HCT116 (cell line): ENCODE measurements at regions not wholly inside any gene's neighbourhood (a gene's known extent, or its start where the extent isn't known, plus 50 kb on each side); places are given as distances from the start of the nearest gene placed in this dataset.

Experiments used
- ATAC-seq: fragments of 200-7000 bp; cut with Tn5 transposase; 2 replicates; pipeline ENCODE4 v1.9.1; 2020; ENCODE audit warnings: mild to moderate bottlenecking, moderate library complexity
- BruUV-seq: library from RNA; stranded (reverse); fragments of 400-500 nt; replicated peaks from 2 replicates; lab custom pipeline; 2021; lab: Mats Ljungman, UMichigan
- CTCF ChIA-PET: fragments of 300-600 bp; sonication (Branson Sonifier 250); formaldehyde crosslinking; loops from one replicate; lab custom pipeline; 2021; ENCODE audit warnings: antibody characterized with exemption; lab: Charles Lee
- POLR2A ChIA-PET: fragments of 300-600, 350-600 bp; sonication (Branson Sonifier 250); formaldehyde crosslinking; loops from one replicate; lab custom pipeline; 2021; ENCODE audit warnings: antibody characterized with exemption; lab: Charles Lee
- RAD21 ChIA-PET, 2 experiments: fragments of 300-600 bp; sonication (Branson Sonifier 250); formaldehyde crosslinking; loops; one replicate each; lab custom pipeline; 2023; ENCODE audit warnings: low total read pairs in 2 of 2; ENCODE audit not compliant: uncharacterized antibody in 2 of 2, unreplicated experiment in 2 of 2, low non-redundant PET in 1 of 2; lab: Charles Lee
- DNase-seq: peaks from one replicate; pipeline ENCODE4 v3.0.0-alpha.2; 2010; ENCODE audit warnings: low read depth, low spot score
- H2AFZ ChIP-seq: fragments of 200-600 bp; shearing (Covaris generic), sonication (generic); 2 replicates; pipeline ENCODE4 v1.6.1; 2017; ENCODE audit warnings: low read depth, mixed run types, mixed read lengths, antibody characterized with exemption, low read length; ENCODE audit not compliant: poor library complexity, severe bottlenecking
- H3K27ac ChIP-seq: 2 replicates; pipeline ENCODE4 v1.5.1; 2012; ENCODE audit warnings: low read depth, low read length
- H3K27me3 ChIP-seq: fragments of 200-600 bp; sonication (generic); 2 replicates; pipeline ENCODE4 v1.6.1; 2016; ENCODE audit warnings: mixed run types, low read length, mixed read lengths; ENCODE audit not compliant: insufficient read depth
- H3K36me3 ChIP-seq, 2 experiments: fragments of 200-500 bp in 1 of 2; fragments of 200-600 bp in 1 of 2; sonication (Bioruptor generic) in 1 of 2; sonication (generic) in 1 of 2; 2 replicates each; pipeline versions ENCODE4 v1.5.1 to v1.6.1; 2014 to 2016; ENCODE audit warnings: low read length in 2 of 2, inconsistent platforms in 1 of 2, mixed read lengths in 1 of 2, mixed run types in 1 of 2; ENCODE audit not compliant: insufficient read depth in 2 of 2, control insufficient read depth in 1 of 2
- H3K4me1 ChIP-seq, 2 experiments: fragments of 200-600 bp in 1 of 2; sonication (generic) in 1 of 2; 2 replicates each; pipeline versions ENCODE4 v1.5.1 to v1.6.1; 2012 to 2017; ENCODE audit warnings: low read length in 2 of 2, inconsistent platforms in 1 of 2, mild to moderate bottlenecking in 1 of 2, mixed read lengths in 1 of 2, mixed run types in 1 of 2, moderate library complexity in 1 of 2; ENCODE audit not compliant: insufficient read depth in 2 of 2, control insufficient read depth in 1 of 2
- H3K4me2 ChIP-seq: fragments of 200-600 bp; sonication (generic); 2 replicates; pipeline ENCODE4 v1.6.1; 2017; ENCODE audit warnings: mixed run types, low read length, mixed read lengths
- H3K4me3 ChIP-seq, 2 experiments: fragments of 200-600 bp in 1 of 2; sonication (generic) in 1 of 2; replicated peaks in 1 of 2; 2 replicates each; pipeline ENCODE4 v1.5.1; 2011 to 2016; ENCODE audit warnings: low read length in 2 of 2, control low read depth in 1 of 2, low read depth in 1 of 2, mild to moderate bottlenecking in 1 of 2, mixed read lengths in 1 of 2, mixed run types in 1 of 2
- H3K79me2 ChIP-seq: fragments of 200-600 bp; sonication (generic); 2 replicates; pipeline ENCODE4 v1.6.1; 2017; ENCODE audit warnings: mild to moderate bottlenecking, mixed run types, low read length, moderate library complexity, mixed read lengths; ENCODE audit not compliant: insufficient read depth
- H3K9ac ChIP-seq: fragments of 200-600 bp; sonication (generic); 2 replicates; pipeline ENCODE4 v1.6.1; 2016; ENCODE audit warnings: low read length, mixed read lengths
- H3K9me2 ChIP-seq: fragments of 200-600 bp; sonication (generic), shearing (Covaris generic); 2 replicates; pipeline ENCODE4 v1.6.1; 2017; ENCODE audit warnings: mixed run types, mild to moderate bottlenecking, moderate library complexity; ENCODE audit not compliant: insufficient read depth
- H3K9me3 ChIP-seq, 2 experiments: fragments of 200-500 bp in 1 of 2; fragments of 200-600 bp in 1 of 2; sonication (Bioruptor generic) in 1 of 2; sonication (generic) in 1 of 2; 2 replicates each; pipeline ENCODE4 v1.6.1; 2014 to 2017; ENCODE audit warnings: low read length in 2 of 2, mixed read lengths in 2 of 2, inconsistent platforms in 1 of 2, low read depth in 1 of 2, mild to moderate bottlenecking in 1 of 2, mixed run types in 1 of 2, moderate library complexity in 1 of 2; ENCODE audit not compliant: control insufficient read depth in 1 of 2, insufficient read depth in 1 of 2
- H4K20me1 ChIP-seq: fragments of 200-600 bp; sonication (generic), shearing (Covaris generic); 2 replicates; pipeline ENCODE4 v1.6.1; 2017; ENCODE audit warnings: mixed run types, mild to moderate bottlenecking, moderate library complexity; ENCODE audit not compliant: insufficient read depth
- CBX3 ChIP-seq: IDR thresholded peaks from 2 replicates; pipeline ENCODE4 v1.6.1; 2012; ENCODE audit warnings: low read depth
- CEBPB ChIP-seq: IDR thresholded peaks from 2 replicates; pipeline ENCODE4 v1.6.1; 2012; ENCODE audit warnings: low read depth
- EGR1 ChIP-seq: IDR thresholded peaks from 2 replicates; pipeline ENCODE4 v1.6.1; 2012; ENCODE audit warnings: low read depth
- ELF1 ChIP-seq: IDR thresholded peaks from 2 replicates; pipeline ENCODE4 v1.6.1; 2012; ENCODE audit warnings: low read depth, borderline replicate concordance
- EZH2 ChIP-seq: fragments of 200-600 bp; sonication (generic); IDR thresholded peaks from 2 replicates; pipeline ENCODE4 v1.6.1; 2017; ENCODE audit warnings: antibody characterized with exemption, mixed run types
- EZH2phosphoT487 ChIP-seq: fragments of 200-600 bp; IDR thresholded peaks from 2 replicates; pipeline ENCODE4 v1.6.1; 2018; ENCODE audit warnings: antibody characterized with exemption, borderline replicate concordance
- JUND ChIP-seq: IDR thresholded peaks from 2 replicates; pipeline ENCODE4 v1.6.1; 2012
- POLR2A ChIP-seq: IDR thresholded peaks from 2 replicates; pipeline ENCODE4 v1.7.0; 2011; ENCODE audit warnings: borderline replicate concordance; ENCODE audit not compliant: insufficient read depth, insufficient read length; ENCODE audit errors: extremely low read depth
- POLR2AphosphoS5 ChIP-seq: IDR thresholded peaks from 2 replicates; pipeline ENCODE4 v1.6.1; 2011; ENCODE audit warnings: mild to moderate bottlenecking, low read depth, low read length, moderate library complexity
- RAD21 ChIP-seq: IDR thresholded peaks from 2 replicates; pipeline ENCODE4 v1.6.1; 2012; ENCODE audit warnings: low read depth, mild to moderate bottlenecking
- SIN3A ChIP-seq: IDR thresholded peaks from 2 replicates; pipeline ENCODE4 v1.6.1; 2012; ENCODE audit warnings: low read depth
- SP1 ChIP-seq: IDR thresholded peaks from 2 replicates; pipeline ENCODE4 v1.6.1; 2012; ENCODE audit warnings: low read depth
- SRF ChIP-seq: IDR thresholded peaks from 2 replicates; pipeline ENCODE4 v1.6.1; 2012; ENCODE audit warnings: low read depth
- TCF7L2 ChIP-seq: IDR thresholded peaks from 2 replicates; pipeline ENCODE4 v1.7.0; 2011; ENCODE audit warnings: borderline replicate concordance, inconsistent platforms; ENCODE audit not compliant: insufficient read depth, insufficient read length; ENCODE audit errors: extremely low read depth
- intact Hi-C: fragments of 100-400 bp; cut with micrococcal nuclease; formaldehyde crosslinking; loops from 2 replicates; pipeline ENCODE4 v1.10.0; 2022
- TF ChIP-seq, protein P1 (sequence below): IDR thresholded peaks from 2 replicates; pipeline ENCODE4 v1.6.1; 2011; ENCODE audit warnings: mild to moderate bottlenecking, low read length, moderate library complexity; ENCODE audit not compliant: insufficient replicate concordance; ENCODE audit errors: extremely low read depth
- TF ChIP-seq, protein P2 (sequence below): IDR thresholded peaks from 2 replicates; pipeline ENCODE4 v1.6.1; 2012; ENCODE audit warnings: low read depth

DNA sequence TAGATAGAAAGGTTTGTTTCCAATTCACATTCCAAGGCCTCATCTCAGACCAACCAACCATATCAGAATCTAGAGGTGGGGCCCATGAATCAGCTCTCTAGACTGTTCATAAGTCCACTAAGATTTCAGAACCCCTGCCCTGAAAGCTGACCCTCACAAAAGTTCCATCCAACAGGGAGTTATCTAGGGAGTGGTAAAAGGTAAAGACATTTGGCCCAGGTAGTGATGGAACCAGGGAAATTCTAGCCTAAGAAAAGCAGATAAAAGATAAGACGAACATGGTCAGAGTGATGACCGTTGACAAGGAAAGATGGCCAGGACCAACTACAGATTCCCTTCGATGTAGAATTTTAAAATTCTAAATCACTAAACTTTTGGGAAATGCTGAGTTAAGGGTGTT lies 198.0 kb upstream of the NEBL start:
- intact Hi-C loops: no loop called here
- H3K9me2 ChIP-seq: no peaks in the 10 kb centered on the region
- no peaks in the 10 kb centered on the region for H3K9me3 ChIP-seq
- CTCF ChIA-PET: interaction anchor here (1.6 kb wide), 1 partner anchor 17 kb away, joined by 4 read pairs; no protein-coding TSS in a partner anchor
- no peaks in the 10 kb centered on the region for H3K79me2 ChIP-seq
- DNase-seq: no peak
- H3K36me3 ChIP-seq: no peaks in the 10 kb centered on the region
- no peak overlapping the region for H3K4me2 ChIP-seq
- H3K4me1 ChIP-seq: no peaks in the 10 kb centered on the region; a peak in 1 of 4 replicates
- no peak overlapping the region for H3K27ac ChIP-seq
- ATAC-seq: no peak
- no peaks in the 10 kb centered on the region for H4K20me1 ChIP-seq
- no peak overlapping the region for H3K4me3 ChIP-seq
- H3K9ac ChIP-seq: no peak overlapping the region
- no peak overlapping the region for H2AFZ ChIP-seq
- no peaks in the 10 kb centered on the region for H3K27me3 ChIP-seq
- RAD21 ChIA-PET: no interaction called here
- no TSS peak for BruUV-seq
- TF ChIP-seq SIN3A (no peak), TCF7L2 (no peak), CEBPB (no peak), JUND (no peak), POLR2A (no peak), RAD21 (no peak), ELF1 (no peak), CBX3 (no peak), SRF (no peak), EZH2 (no peak), POLR2AphosphoS5 (no peak), EZH2phosphoT487 (no peak), SP1 (no peak), EGR1 (no peak)
- TF ChIP-seq, protein P1, sequence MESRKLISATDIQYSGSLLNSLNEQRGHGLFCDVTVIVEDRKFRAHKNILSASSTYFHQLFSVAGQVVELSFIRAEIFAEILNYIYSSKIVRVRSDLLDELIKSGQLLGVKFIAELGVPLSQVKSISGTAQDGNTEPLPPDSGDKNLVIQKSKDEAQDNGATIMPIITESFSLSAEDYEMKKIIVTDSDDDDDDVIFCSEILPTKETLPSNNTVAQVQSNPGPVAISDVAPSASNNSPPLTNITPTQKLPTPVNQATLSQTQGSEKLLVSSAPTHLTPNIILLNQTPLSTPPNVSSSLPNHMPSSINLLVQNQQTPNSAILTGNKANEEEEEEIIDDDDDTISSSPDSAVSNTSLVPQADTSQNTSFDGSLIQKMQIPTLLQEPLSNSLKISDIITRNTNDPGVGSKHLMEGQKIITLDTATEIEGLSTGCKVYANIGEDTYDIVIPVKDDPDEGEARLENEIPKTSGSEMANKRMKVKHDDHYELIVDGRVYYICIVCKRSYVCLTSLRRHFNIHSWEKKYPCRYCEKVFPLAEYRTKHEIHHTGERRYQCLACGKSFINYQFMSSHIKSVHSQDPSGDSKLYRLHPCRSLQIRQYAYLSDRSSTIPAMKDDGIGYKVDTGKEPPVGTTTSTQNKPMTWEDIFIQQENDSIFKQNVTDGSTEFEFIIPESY: no peak
- TF ChIP-seq, protein P2, sequence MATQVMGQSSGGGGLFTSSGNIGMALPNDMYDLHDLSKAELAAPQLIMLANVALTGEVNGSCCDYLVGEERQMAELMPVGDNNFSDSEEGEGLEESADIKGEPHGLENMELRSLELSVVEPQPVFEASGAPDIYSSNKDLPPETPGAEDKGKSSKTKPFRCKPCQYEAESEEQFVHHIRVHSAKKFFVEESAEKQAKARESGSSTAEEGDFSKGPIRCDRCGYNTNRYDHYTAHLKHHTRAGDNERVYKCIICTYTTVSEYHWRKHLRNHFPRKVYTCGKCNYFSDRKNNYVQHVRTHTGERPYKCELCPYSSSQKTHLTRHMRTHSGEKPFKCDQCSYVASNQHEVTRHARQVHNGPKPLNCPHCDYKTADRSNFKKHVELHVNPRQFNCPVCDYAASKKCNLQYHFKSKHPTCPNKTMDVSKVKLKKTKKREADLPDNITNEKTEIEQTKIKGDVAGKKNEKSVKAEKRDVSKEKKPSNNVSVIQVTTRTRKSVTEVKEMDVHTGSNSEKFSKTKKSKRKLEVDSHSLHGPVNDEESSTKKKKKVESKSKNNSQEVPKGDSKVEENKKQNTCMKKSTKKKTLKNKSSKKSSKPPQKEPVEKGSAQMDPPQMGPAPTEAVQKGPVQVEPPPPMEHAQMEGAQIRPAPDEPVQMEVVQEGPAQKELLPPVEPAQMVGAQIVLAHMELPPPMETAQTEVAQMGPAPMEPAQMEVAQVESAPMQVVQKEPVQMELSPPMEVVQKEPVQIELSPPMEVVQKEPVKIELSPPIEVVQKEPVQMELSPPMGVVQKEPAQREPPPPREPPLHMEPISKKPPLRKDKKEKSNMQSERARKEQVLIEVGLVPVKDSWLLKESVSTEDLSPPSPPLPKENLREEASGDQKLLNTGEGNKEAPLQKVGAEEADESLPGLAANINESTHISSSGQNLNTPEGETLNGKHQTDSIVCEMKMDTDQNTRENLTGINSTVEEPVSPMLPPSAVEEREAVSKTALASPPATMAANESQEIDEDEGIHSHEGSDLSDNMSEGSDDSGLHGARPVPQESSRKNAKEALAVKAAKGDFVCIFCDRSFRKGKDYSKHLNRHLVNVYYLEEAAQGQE: no peak
- POLR2A ChIA-PET: no interaction called here
